ENCODE measurements at regions not wholly inside any gene's neighbourhood (a gene's known extent, or its start where the extent isn't known, plus 50 kb on each side); places are given as distances from the start of the nearest gene placed in this dataset.

DNA sequence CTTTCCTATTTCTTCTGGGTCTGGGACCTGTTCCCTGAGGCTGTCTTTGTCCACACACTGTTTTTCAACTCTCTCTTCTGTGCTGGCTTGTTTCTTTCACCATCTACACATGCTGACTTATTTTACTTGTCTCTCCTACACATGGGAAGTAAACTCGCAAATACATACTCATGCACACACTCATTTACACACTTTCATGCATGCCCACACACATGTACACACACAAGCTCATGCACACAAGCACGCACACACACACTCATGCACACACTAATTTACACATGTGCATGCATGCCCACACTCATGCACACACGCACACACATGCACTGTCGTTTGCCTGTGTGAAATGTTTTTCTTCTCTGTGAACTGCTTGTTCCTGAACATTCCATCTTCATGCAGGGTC is 169.0 kb downstream of the IRX2 start:
- TF ChIP-seq CTCF (IDR thresholded peaks at IDR 0.05; ENCODE audit: insufficient read depth, low read depth, low read length) (no peak), EZH2 (IDR thresholded peaks at IDR 0.05; ENCODE audit: insufficient read depth, low read length) (no peak)

All from astrocyte (in vitro differentiated cells and primary cell).